DND-41 (cell line): ENCODE measurements at regions not wholly inside any gene's neighbourhood (a gene's known extent, or its start where the extent isn't known, plus 50 kb on each side); places are given as distances from the start of the nearest gene placed in this dataset.

ENCODE experiments used
- ATAC-seq: fragments of 200-7000 bp; cut with Tn5 transposase; 3 replicates; pipeline ENCODE4 v1.9.1; 2021; ENCODE audit warnings: low read depth; ENCODE audit not compliant: insufficient read depth
- DNase-seq: peaks from one replicate; pipeline ENCODE4 v3.0.0-alpha.2; 2020
- H2AFZ ChIP-seq: 2 replicates; pipeline ENCODE4 v1.6.0; 2012; ENCODE audit warnings: low read depth, low read length
- H3K27ac ChIP-seq: 2 replicates; pipeline ENCODE4 v1.5.1; 2012; ENCODE audit warnings: low read length, inconsistent platforms
- H3K27me3 ChIP-seq: fragments of 200-600 bp; sonication (generic); 2 replicates; pipeline ENCODE4 v1.6.0; 2012; ENCODE audit warnings: low read length, mild to moderate bottlenecking, inconsistent platforms; ENCODE audit not compliant: insufficient read depth, poor library complexity
- H3K36me3 ChIP-seq: 2 replicates; pipeline ENCODE4 v1.5.1; 2012; ENCODE audit warnings: low read length, inconsistent platforms; ENCODE audit not compliant: insufficient read depth
- H3K4me1 ChIP-seq: 2 replicates; pipeline ENCODE4 v1.5.1; 2012; ENCODE audit warnings: mild to moderate bottlenecking, low read length; ENCODE audit not compliant: insufficient read depth
- H3K4me2 ChIP-seq: 2 replicates; pipeline ENCODE4 v1.6.0; 2012; ENCODE audit warnings: mild to moderate bottlenecking, moderate library complexity, low read length, inconsistent platforms; ENCODE audit not compliant: insufficient read depth
- H3K4me3 ChIP-seq, 2 experiments: fragments of 200-600 bp in 1 of 2; shearing (Covaris generic) in 1 of 2; 2 replicates each; pipeline ENCODE4 v1.5.1; 2012 to 2016; ENCODE audit warnings: inconsistent platforms in 2 of 2, low read length in 2 of 2, mild to moderate bottlenecking in 2 of 2, low read depth in 1 of 2, moderate library complexity in 1 of 2
- H3K79me2 ChIP-seq: 2 replicates; pipeline ENCODE4 v1.6.0; 2012; ENCODE audit warnings: low read length, inconsistent platforms; ENCODE audit not compliant: insufficient read depth
- H3K9ac ChIP-seq: 2 replicates; pipeline ENCODE4 v1.6.0; 2012; ENCODE audit warnings: low read depth, mild to moderate bottlenecking, inconsistent platforms, low read length, moderate library complexity
- H3K9me3 ChIP-seq: 2 replicates; pipeline ENCODE4 v1.5.1; 2012; ENCODE audit warnings: low read length, moderate library complexity, mild to moderate bottlenecking, inconsistent platforms; ENCODE audit not compliant: insufficient read depth, severe bottlenecking
- H4K20me1 ChIP-seq: 2 replicates; pipeline ENCODE4 v1.6.0; 2012; ENCODE audit warnings: low read length; ENCODE audit not compliant: insufficient read depth
- CTCF ChIP-seq: IDR thresholded peaks from 2 replicates; pipeline ENCODE4 v1.5.1; 2012; ENCODE audit warnings: borderline replicate concordance, low read length, moderate library complexity, mild to moderate bottlenecking; ENCODE audit not compliant: poor library complexity, severe bottlenecking; ENCODE audit errors: extremely low read depth
- EZH2 ChIP-seq: IDR thresholded peaks from 3 replicates; pipeline ENCODE4 v1.6.1; 2012; ENCODE audit warnings: borderline replicate concordance, low read depth, mild to moderate bottlenecking, moderate library complexity, low read length, inconsistent platforms; ENCODE audit not compliant: severe bottlenecking

GRCh38 chr1:181909010-181909409, 152.5 kb downstream of the ZNF648 start:
- no peaks in the 10 kb centered on the region for H3K4me1 ChIP-seq

GRCh38 chr1:181906631-181907030, 154.9 kb downstream of the ZNF648 start:
- TF ChIP-seq CTCF: no peak
- TF ChIP-seq EZH2: no peak
- Histone ChIP-seq H3K4me3 (no peak overlapping the region), H3K79me2 (no peaks in the 10 kb centered on the region), H3K4me1 (no peaks in the 10 kb centered on the region), H3K4me2 (no peak overlapping the region), H3K36me3 (no peaks in the 10 kb centered on the region), H3K27ac (no peak overlapping the region), H3K9ac (no peak overlapping the region), H2AFZ (no peak overlapping the region), H3K27me3 (peaks cover 21% of the 10 kb centered on the region), H4K20me1 (no peaks in the 10 kb centered on the region), H3K9me3 (no peaks in the 10 kb centered on the region)
- DNase-seq (no peak), ATAC-seq (no peak)

More at GRCh38 chr1:181909010-181909409, 152.5 kb downstream of the ZNF648 start:
- DNase-seq: no peak
- Histone ChIP-seq H3K9ac (no peak overlapping the region), H4K20me1 (no peaks in the 10 kb centered on the region), H3K4me3 (no peak overlapping the region), H3K36me3 (no peaks in the 10 kb centered on the region), H2AFZ (no peak overlapping the region), H3K79me2 (no peaks in the 10 kb centered on the region), H3K4me2 (no peak overlapping the region), H3K27me3 (peaks cover 11% of the 10 kb centered on the region), H3K9me3 (no peaks in the 10 kb centered on the region), H3K27ac (no peak overlapping the region)
- no peak for ATAC-seq
- TF ChIP-seq EZH2 (no peak), CTCF (no peak)

GRCh38 chr1:181905944-181906597, 155.4 kb downstream of the ZNF648 start:
- Histone ChIP-seq H3K9me3 (no peaks in the 10 kb centered on the region), H3K27ac (no peak overlapping the region), H3K4me2 (no peak overlapping the region), H3K36me3 (no peaks in the 10 kb centered on the region), H3K79me2 (no peaks in the 10 kb centered on the region), H3K4me1 (no peaks in the 10 kb centered on the region), H2AFZ (no peak overlapping the region), H3K4me3 (no peak overlapping the region), H3K27me3 (peaks cover 21% of the 10 kb centered on the region), H3K9ac (no peak overlapping the region), H4K20me1 (no peaks in the 10 kb centered on the region)
- ATAC-seq (no peak), DNase-seq (no peak)
- TF ChIP-seq CTCF (no peak), EZH2 (no peak)
